Cerebellar nuclear complex (tissue), 1 donor: ENCODE measurements at regions not wholly inside any gene's neighbourhood (a gene's known extent, or its start where the extent isn't known, plus 50 kb on each side); places are given as distances from the start of the nearest gene placed in this dataset.

ENCODE experiments used
- DNase-seq, 2 experiments: peaks; one replicate each; lab custom pipeline; 2025; lab: John Stamatoyannopoulos, UW

DNA sequence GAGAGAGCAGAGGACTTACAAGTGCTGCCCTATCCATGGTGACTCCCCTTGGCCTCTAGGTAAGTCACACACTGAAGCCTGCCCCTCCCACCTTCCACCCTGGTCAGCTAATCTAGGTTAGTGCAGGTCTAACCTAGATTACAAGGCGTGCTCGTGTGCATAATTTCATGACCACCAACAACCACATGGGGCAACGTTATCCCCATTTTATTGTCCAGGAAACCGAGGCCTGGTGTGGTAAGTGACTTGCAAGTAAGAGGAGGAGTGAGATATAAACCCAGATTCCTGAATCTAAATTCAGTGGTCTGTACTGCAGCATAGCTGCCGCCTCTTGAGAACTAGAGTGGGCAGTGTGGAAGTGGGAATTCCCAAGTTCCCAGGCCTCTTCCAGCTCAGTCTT lies 171.1 kb downstream of the DAD1 start:
- no peak for DNase-seq

DNA sequence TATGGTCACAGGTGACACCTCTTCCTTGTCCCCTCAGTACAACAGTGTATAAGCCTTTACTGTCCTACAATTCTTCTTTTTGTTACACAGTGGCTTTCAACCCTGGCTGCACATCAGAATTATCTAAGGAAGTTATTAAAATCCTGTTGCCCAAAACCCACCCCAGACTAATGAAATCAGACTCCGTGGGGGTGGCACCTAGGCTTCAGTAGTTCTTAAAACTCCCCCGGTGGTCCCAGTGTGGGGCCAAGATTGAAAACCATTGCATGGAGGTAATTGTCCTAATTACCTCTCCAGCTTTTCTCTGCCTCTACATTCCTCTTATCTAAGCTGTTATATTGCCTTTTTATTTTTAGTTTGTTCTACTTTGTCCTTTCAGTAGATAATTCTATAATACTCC lies 172.8 kb downstream of the DAD1 start:
- DNase-seq = no peak

- DNase-seq = no peak
These were observed 173.4 kb downstream of the DAD1 start for GRCh38 chr14:22415605-22415959.

DNA sequence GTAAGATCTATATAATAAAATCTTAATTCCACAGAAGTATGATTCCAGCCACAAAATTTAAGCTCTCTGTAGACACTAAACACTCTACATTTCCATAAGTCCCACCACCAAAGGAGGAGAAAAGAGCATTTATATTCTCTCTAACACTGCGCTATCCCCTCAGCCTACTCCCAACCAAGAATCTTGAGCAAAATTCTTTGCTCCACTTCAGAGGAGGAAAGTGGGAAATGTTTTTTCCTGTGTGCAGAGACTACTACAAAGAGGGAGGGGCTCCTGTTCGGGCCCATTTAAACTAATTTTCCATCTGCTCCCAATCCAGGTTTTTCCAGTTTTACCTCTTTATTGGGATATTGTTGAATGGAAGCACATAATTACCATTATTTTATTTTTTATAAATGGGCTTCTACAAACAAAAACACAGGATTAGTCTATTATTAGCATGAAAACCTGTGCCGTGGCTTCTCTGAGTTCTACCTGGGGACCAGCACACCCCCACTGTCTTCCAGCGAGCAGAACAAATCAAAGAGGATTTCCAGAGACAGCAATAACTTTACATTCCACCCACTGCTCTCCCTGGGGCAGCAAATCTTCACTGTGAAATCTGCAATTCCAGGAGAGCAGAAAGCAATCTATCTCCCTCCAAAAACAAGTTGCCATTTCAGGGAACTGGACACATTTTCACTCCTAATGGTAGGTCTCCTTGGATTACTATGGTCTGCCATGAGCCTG lies 174.0 kb downstream of the DAD1 start:
- DNase-seq = no peak

DNA sequence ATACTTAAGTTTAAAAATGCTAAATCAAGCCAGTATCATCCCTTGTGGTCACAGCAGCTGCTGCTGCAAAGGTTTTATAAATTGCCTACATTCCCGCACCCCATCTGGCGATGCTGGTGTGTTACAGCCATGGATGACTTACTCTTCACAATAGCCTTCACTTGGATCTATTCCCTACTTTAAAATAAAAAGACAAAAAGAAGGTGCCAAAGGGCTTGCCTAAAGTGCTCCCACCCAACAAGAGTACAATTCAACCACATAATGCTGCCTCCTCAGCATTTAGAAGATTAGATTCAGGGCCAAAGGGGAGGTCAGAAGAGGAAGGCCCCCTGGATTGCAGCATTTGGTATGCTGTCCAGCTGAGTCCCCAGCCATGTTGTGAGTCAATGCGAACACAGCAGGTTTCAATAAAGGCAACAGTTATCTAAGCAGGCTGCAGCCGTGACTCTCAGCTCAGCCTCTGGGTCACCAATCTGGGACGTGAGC lies 176.1 kb downstream of the DAD1 start:
- DNase-seq = no peak

DNA sequence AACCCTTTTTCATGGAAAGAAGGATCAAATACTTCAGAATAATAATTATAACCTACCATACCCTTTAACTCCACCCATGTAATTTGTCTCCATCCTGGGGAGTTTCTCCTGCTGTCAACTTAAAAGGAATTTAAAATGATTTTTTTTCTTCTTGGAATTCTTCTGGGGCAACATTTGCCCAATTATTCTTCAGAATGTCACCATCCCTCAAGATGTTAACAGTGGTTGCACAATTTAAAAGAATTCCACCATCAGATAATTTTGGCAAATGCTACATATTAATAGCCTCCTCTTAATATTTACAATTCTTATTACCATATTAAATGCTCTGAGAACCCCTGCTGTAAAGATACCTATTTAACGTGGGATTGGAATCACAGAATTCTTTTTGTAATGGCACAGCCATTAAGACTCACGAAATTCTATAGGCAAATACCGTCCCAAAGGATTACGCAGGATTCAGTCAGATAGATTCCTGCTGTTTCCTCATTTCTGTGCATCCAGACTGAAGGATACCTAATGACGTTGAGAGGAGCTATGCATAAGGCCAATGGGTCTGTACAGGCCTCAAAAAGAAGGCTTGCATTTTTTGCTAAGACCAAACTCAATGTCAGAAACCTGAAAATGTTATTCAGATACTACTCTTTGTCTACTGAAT lies 177.5 kb downstream of the DAD1 start:
- no peak for DNase-seq

DNA sequence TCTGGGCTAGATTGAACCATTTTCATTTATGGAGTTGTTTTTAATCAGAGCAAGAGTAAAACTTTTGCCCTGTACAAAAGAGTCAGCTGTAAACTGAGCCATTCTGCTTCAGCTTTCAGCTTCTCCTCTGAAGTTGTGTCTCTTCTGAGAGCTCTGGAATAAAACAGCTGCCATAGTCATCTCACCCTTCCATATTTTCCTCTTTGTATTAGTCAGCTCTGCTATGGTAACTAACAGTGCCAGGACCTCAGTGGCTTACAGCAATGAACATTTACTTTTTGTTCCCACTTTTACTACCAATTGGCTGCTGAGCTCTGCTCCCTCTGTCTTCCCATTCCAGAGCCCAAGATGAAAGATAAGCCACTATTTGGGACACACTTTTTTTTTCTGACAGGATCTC lies 178.5 kb downstream of the DAD1 start:
- DNase-seq = no peak

DNA sequence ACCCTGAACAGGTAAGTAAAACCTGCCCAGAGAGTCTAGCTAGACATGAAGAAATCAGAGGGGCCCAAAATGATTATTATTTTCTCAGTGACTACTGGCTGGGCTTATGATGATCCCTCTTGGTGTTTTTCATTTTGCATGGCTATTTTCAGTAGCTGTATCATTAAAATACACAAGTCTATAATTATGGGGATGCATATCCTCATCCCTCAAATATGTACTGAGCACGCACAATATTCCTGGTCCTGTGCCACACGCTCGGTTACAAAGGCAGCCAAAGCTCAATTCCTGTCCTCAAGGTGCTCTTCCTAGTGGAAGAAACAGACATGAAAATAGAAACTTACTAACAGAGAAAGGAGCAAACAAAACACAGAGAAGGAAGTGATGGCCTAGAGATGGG lies 180.0 kb downstream of the DAD1 start:
- no peak for DNase-seq

- DNase-seq = no peak
These were observed 180.5 kb downstream of the DAD1 start for GRCh38 chr14:22408547-22408946.

GRCh38 chr14:22407033-22407432 lies 182.0 kb downstream of the DAD1 start:
- DNase-seq = no peak

DNA sequence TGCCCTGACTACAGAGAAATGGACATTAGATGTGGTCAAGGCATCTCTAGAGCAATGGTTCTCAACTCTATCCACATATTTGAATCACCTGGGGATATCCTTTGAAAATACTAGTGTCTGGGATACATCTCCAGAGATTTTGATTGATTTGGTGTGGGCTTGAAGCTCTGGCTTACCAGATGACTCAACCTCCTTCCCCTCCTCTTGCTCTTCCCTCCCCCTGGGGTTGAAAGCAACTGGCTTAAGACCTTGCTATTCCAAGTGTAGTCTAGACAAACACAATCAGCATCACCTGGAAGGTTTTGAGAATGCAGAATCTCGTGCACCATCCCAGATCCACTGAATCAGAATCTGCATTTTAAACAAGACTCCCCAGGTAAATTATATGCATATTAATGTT lies 183.8 kb downstream of the DAD1 start:
- no peak for DNase-seq

DNA sequence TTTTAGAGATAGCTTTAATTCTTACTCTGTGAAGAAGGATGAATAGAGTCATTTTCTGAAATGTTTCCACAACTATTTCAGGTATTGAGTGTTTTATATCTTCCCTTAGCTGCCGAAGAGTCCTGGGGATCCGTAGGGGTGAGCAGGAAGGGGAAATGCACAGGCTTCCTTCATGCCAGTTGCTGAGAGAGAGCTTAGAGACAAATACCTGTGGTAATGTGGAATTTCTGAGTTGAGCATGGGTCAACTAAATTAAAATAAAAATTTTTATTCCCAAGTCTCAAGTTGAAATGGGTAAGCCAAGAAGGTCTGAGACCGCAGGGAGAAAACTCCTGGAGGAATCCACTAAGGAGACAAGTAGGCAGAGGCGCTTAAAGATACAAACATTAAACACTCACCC lies 185.7 kb downstream of the DAD1 start:
- no peak for DNase-seq

- DNase-seq = no peak
These were observed 188.3 kb downstream of the DAD1 start for GRCh38 chr14:22400655-22401259.

DNA sequence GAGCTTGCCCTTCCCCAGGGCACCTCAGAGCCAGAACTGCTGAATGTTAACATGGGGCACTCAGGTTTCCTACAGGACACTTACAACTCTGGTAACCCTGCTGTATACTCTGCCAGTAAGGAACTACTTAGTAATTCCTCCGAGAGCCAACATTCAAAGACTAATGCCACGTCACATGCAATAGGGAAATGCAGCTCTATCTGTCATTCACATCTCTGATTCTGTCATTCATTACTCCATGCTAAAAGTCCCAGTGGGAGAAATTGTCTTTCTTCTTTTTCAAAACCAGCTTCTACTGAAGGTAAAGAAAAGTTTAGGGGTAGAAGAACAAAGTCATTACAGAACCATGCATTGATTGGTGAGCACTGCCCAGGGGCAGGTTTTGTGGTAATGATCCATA lies 189.2 kb downstream of the DAD1 start:
- no peak for DNase-seq

- DNase-seq = no peak
These were observed 191.7 kb downstream of the DAD1 start for GRCh38 chr14:22397221-22397737.

- no peak for DNase-seq
These were observed 193.2 kb downstream of the DAD1 start for GRCh38 chr14:22395803-22396202.

DNA sequence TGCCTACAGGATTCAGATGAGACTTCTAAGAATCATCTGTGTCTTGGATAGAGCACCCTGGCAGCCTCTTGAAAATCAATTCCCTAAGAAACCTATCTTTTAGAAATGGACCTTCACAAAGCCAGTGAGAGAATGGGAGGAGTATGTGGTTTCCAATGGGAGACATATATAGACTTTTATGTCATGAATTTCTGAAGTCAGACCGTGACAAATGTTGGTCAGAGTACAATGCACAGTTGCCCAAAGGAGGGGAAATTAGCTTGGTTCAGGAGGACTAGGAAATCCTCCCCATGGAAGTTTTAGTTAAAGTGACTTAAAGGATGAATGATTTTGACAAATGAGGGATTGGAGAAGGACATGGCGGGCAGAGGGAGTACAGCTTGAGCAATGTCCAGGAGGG lies 194.4 kb downstream of the DAD1 start:
- no peak for DNase-seq

DNA sequence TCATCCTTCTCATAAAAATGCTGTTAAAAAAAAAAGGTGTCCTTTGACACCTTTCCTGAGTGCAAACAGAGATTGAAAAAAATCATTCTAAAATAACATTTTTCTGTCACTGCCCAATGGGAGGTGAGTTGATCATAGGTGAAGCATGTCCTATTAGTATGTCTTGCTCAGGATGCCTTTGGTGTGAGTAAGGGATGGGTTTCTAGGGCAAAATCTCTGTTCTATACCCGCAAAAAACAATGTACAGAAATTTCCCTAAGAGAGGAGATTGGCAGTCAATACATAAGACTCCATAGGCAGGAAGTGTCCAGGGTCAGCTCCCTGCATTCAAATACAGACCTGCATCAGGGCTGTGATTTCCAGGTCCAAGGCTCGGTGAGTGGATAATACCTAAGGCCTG lies 195.2 kb downstream of the DAD1 start:
- DNase-seq = no peak

DNA sequence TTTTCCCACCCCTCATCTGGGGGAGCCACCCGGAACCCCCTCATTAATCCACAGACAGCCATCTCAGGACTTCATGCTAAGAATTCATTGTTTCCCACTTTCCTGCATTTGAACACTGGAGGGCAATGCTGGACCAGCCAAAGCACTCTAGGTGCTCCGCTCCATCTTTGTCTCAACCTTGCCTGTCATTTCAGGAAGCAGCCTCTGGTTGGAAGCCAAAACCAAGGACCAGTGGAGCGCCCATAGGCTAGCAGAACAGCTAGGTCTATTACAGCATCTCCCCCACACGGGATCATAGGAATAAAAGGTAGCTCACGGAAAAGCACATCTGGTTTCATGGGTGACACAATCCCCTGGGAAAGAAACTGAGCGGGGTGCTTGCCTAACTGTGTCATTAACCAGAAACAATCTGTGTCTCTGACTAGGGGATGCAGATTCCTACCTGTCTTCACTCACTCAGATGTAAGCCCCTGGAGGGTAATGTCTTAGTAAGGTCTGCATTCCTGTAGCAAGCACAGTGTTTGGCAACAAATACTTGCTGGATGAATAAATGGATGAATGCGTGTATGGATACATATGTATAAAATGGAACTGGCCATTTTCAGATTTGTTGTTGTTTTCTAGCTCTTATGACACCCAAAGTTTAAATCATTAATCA lies 197.0 kb downstream of the DAD1 start:
- DNase-seq = peak in 1 of 2 experiments; percentile 23

GRCh38 chr14:22390824-22391461 lies 198.1 kb downstream of the DAD1 start:
- no peak for DNase-seq

GRCh38 chr14:22390195-22390594 lies 198.8 kb downstream of the DAD1 start:
- DNase-seq = no peak
